Stimulated activated CD8-positive, alpha-beta memory T cell treated with anti-CD3 and anti-CD28 coated beads, Interleukin-12 subunit alpha, Interleukin-12 subunit beta, amount 100 ng/mL, for 24 hours (primary cell): ENCODE measurements at regions not wholly inside any gene's neighbourhood (a gene's known extent, or its start where the extent isn't known, plus 50 kb on each side); places are given as distances from the start of the nearest gene placed in this dataset.

Source experiments
- DNase-seq: peaks from one replicate; pipeline ENCODE4 v3.0.0-alpha.2; 2020; ENCODE audit errors: extremely low read depth

- no peak for DNase-seq
These were observed 217.1 kb upstream of the LDB2 start for GRCh38 chr4:17115583-17115982.

GRCh38 chr4:17112292-17112659 is 213.8 kb upstream of the LDB2 start:
- DNase-seq: no peak

- no peak for DNase-seq
These were observed 210.7 kb upstream of the LDB2 start for GRCh38 chr4:17109126-17109525.

GRCh38 chr4:17103231-17103630 is 204.8 kb upstream of the LDB2 start:
- no peak for DNase-seq

- DNase-seq: no peak
These were observed 200.6 kb upstream of the LDB2 start for GRCh38 chr4:17098996-17099395.

GRCh38 chr4:17098401-17098800 is 200.0 kb upstream of the LDB2 start:
- no peak for DNase-seq

GRCh38 chr4:17097362-17097761 is 198.9 kb upstream of the LDB2 start:
- no peak for DNase-seq

- DNase-seq: no peak
These were observed 198.2 kb upstream of the LDB2 start for GRCh38 chr4:17096692-17097091.

GRCh38 chr4:17095771-17096170 is 197.3 kb upstream of the LDB2 start:
- no peak for DNase-seq

GRCh38 chr4:17094876-17095210 is 196.4 kb upstream of the LDB2 start:
- DNase-seq: no peak

- no peak for DNase-seq
These were observed 195.9 kb upstream of the LDB2 start for GRCh38 chr4:17094159-17094875.

- no peak for DNase-seq
These were observed 195.0 kb upstream of the LDB2 start for GRCh38 chr4:17093481-17093880.

- DNase-seq: no peak
These were observed 194.4 kb upstream of the LDB2 start for GRCh38 chr4:17092736-17093437.

GRCh38 chr4:17091104-17091503 is 192.7 kb upstream of the LDB2 start:
- no peak for DNase-seq

- DNase-seq: no peak
These were observed 191.6 kb upstream of the LDB2 start for GRCh38 chr4:17090063-17090462.

- DNase-seq: no peak
These were observed 187.0 kb upstream of the LDB2 start for GRCh38 chr4:17085416-17085815.

- DNase-seq: no peak
These were observed 183.7 kb upstream of the LDB2 start for GRCh38 chr4:17082186-17082585.

- DNase-seq: no peak
These were observed 182.7 kb upstream of the LDB2 start for GRCh38 chr4:17081179-17081578.

GRCh38 chr4:17077105-17077504 is 178.7 kb upstream of the LDB2 start:
- no peak for DNase-seq

GRCh38 chr4:17072483-17072882 is 174.0 kb upstream of the LDB2 start:
- no peak for DNase-seq

GRCh38 chr4:17068891-17069290 is 170.4 kb upstream of the LDB2 start:
- no peak for DNase-seq

GRCh38 chr4:17068392-17068791 is 169.9 kb upstream of the LDB2 start:
- DNase-seq: no peak

- no peak for DNase-seq
These were observed 168.5 kb upstream of the LDB2 start for GRCh38 chr4:17066972-17067371.

- DNase-seq: no peak
These were observed 167.8 kb upstream of the LDB2 start for GRCh38 chr4:17066236-17066635.
